ENCODE measurements at regions not wholly inside any gene's neighbourhood (a gene's known extent, or its start where the extent isn't known, plus 50 kb on each side); places are given as distances from the start of the nearest gene placed in this dataset.

- peak overlapping the region in 2 of 4 donors; percentile 47 to 51 for H3K27ac ChIP-seq
These were observed 285.4 kb upstream of the ARSJ start for GRCh38 chr4:114264877-114265291.

GRCh38 chr4:114265342-114265741 lies 285.9 kb upstream of the ARSJ start:
- WGBS, 2 donors: 35% methylated on average over 3 of the region's 3 CpGs
- Histone ChIP-seq H3K4me1 (peaks cover 10% of the 10 kb centered on the region), H3K4me3 (no peak overlapping the region), H3K27me3 (no peaks in the 10 kb centered on the region), H3K9me3 (no peaks in the 10 kb centered on the region), H3K27ac (peak overlapping the region in 2 of 4 donors; percentile 47 to 51), H3K36me3 (replicated peaks in 1 of 2; ENCODE audit: insufficient read depth in 1 of 2, low read depth in 2 of 2) (no peaks in the 10 kb centered on the region)
- intact Hi-C loops (cut with DNase I): no loop called here
- DNase-seq (no peak), ATAC-seq (no peak)
- TF ChIP-seq CTCF (IDR thresholded peaks at IDR 0.05): no peak
- TF ChIP-seq POLR2A (IDR thresholded peaks at IDR 0.05): no peak

More at GRCh38 chr4:114264877-114265291, 285.4 kb upstream of the ARSJ start:
- Histone ChIP-seq H3K9me3 (no peaks in the 10 kb centered on the region), H3K27me3 (no peaks in the 10 kb centered on the region), H3K4me3 (no peak overlapping the region), H3K36me3 (replicated peaks in 1 of 2; ENCODE audit: insufficient read depth in 1 of 2, low read depth in 2 of 2) (no peaks in the 10 kb centered on the region), H3K4me1 (peaks cover 10% of the 10 kb centered on the region)
- DNase-seq (no peak), ATAC-seq (peak; percentile 9)
- TF ChIP-seq CTCF (IDR thresholded peaks at IDR 0.05): no peak
- no peak for TF ChIP-seq POLR2A (IDR thresholded peaks at IDR 0.05)
- intact Hi-C loops (cut with DNase I): no loop called here
- 16 to 24% methylated on average over 1 of the region's 1 CpG for WGBS, 2 donors

GRCh38 chr4:114267976-114268375 lies 288.5 kb upstream of the ARSJ start:
- H3K36me3 ChIP-seq (replicated peaks in 1 of 2; ENCODE audit: insufficient read depth in 1 of 2, low read depth in 2 of 2): no peaks in the 10 kb centered on the region
- H3K9me3 ChIP-seq: no peaks in the 10 kb centered on the region
- no peak for ATAC-seq
- TF ChIP-seq CTCF (IDR thresholded peaks at IDR 0.05) (no peak), POLR2A (IDR thresholded peaks at IDR 0.05) (no peak)
- H3K27ac ChIP-seq: no peak overlapping the region
- DNase-seq: no peak
- intact Hi-C loops (cut with DNase I): no loop called here
- peaks cover 10% of the 10 kb centered on the region for H3K4me1 ChIP-seq
- 79 to 87% methylated on average over 1 of the region's 1 CpG for WGBS, 2 donors
- no peak overlapping the region for H3K4me3 ChIP-seq
- H3K27me3 ChIP-seq: no peaks in the 10 kb centered on the region

- no peak for TF ChIP-seq POLR2A (IDR thresholded peaks at IDR 0.05)
- TF ChIP-seq CTCF (IDR thresholded peaks at IDR 0.05): no peak
- no peak overlapping the region for H3K27ac ChIP-seq
- no peak for DNase-seq
- H3K4me1 ChIP-seq: no peaks in the 10 kb centered on the region
- H3K36me3 ChIP-seq (replicated peaks in 1 of 2; ENCODE audit: insufficient read depth in 1 of 2, low read depth in 2 of 2): no peaks in the 10 kb centered on the region
- intact Hi-C loops (cut with DNase I): no loop called here
- no peaks in the 10 kb centered on the region for H3K27me3 ChIP-seq
- no peaks in the 10 kb centered on the region for H3K9me3 ChIP-seq
- no peak for ATAC-seq
- no peak overlapping the region for H3K4me3 ChIP-seq
These were observed 291.6 kb upstream of the ARSJ start for GRCh38 chr4:114271031-114271430.

GRCh38 chr4:114272226-114272625 lies 292.8 kb upstream of the ARSJ start:
- no peaks in the 10 kb centered on the region for H3K9me3 ChIP-seq
- H3K27ac ChIP-seq: no peak overlapping the region
- H3K4me1 ChIP-seq: no peaks in the 10 kb centered on the region
- TF ChIP-seq POLR2A (IDR thresholded peaks at IDR 0.05) (no peak), CTCF (IDR thresholded peaks at IDR 0.05) (no peak)
- intact Hi-C loops (cut with DNase I): no loop called here
- H3K36me3 ChIP-seq (replicated peaks in 1 of 2; ENCODE audit: insufficient read depth in 1 of 2, low read depth in 2 of 2): no peaks in the 10 kb centered on the region
- no peak for DNase-seq
- no peak for ATAC-seq
- H3K4me3 ChIP-seq: no peak overlapping the region
- no peaks in the 10 kb centered on the region for H3K27me3 ChIP-seq

Data from body of pancreas (tissue), 4 donors.